ENCODE measurements at regions not wholly inside any gene's neighbourhood (a gene's known extent, or its start where the extent isn't known, plus 50 kb on each side); places are given as distances from the start of the nearest gene placed in this dataset.

DNA sequence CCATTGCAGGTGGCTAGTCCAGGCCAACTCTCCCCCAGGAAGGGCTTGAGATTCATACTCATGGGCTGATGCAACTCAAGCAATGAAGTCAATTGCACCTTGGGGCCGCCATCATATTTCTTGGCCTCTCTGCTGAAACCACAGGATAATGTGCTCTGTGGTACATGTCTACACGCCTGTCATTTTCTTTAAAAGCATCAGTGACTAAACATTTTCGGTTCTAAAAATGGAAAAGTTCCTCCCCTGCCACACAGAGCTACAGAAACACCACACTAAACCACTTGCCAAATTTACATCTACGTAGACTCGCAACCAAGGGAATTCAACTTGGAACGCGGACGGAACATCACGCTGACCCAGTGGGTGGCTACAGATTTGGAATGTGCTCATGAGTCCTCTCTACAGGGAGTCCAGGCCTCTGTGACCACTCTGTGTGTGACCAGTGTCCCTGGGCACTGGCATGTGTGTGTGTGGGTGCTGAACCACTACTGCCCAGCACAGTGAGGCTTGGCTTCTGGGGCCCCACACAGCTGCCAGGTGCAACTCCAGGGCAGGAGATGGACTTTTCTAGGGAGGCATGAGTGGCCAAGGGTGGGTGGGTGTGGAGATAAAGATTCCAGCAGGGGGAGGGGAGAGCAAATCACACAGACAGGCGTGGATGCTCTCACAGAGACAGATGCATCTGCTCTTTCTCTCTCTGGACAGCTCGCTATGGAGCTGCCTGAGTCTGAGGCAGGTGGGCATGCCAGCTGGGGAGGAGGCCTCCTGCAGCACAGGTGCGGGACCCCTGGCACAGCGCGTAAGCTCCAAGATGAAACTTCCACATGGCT is 261.9 kb downstream of the CTTN start:
- no peak overlapping the region for H3K4me3 ChIP-seq (replicated peaks in 1 of 2; ENCODE audit: low read depth in 1 of 2, low read length in 2 of 2)
- intact Hi-C loops (cut with micrococcal nuclease) = no loop called here
- H3K79me2 ChIP-seq (ENCODE audit: insufficient read depth, low read length) = no peaks in the 10 kb centered on the region
- H3K4me1 ChIP-seq (ENCODE audit: control insufficient read depth in 1 of 2, insufficient read depth in 2 of 2, low read length in 2 of 2) = no peaks in the 10 kb centered on the region
- RAD21 ChIA-PET (ENCODE audit: low non-redundant PET in 1 of 2, low total read pairs in 2 of 2, uncharacterized antibody in 2 of 2, unreplicated experiment in 2 of 2) = no interaction called here
- H4K20me1 ChIP-seq (ENCODE audit: insufficient read depth) = no peaks in the 10 kb centered on the region
- TF ChIP-seq ZFX (IDR thresholded peaks at IDR 0.05) (no peak), POLR2A (IDR thresholded peaks at IDR 0.05; ENCODE audit: borderline replicate concordance, extremely low read depth, insufficient read depth, insufficient read length) (no peak), SIN3A (IDR thresholded peaks at IDR 0.05; ENCODE audit: low read depth) (no peak), ELF1 (IDR thresholded peaks at IDR 0.05; ENCODE audit: borderline replicate concordance, low read depth) (no peak), SP1 (IDR thresholded peaks at IDR 0.05; ENCODE audit: low read depth) (no peak), EZH2 (IDR thresholded peaks at IDR 0.05) (no peak), JUND (IDR thresholded peaks at IDR 0.05) (no peak), CEBPB (IDR thresholded peaks at IDR 0.05; ENCODE audit: low read depth) (no peak), RAD21 (IDR thresholded peaks at IDR 0.05; ENCODE audit: low read depth) (no peak), YY1 (IDR thresholded peaks at IDR 0.05; ENCODE audit: extremely low read depth, insufficient replicate concordance, low read depth, low read length) (no peak)
- TF ChIP-seq, protein P1, sequence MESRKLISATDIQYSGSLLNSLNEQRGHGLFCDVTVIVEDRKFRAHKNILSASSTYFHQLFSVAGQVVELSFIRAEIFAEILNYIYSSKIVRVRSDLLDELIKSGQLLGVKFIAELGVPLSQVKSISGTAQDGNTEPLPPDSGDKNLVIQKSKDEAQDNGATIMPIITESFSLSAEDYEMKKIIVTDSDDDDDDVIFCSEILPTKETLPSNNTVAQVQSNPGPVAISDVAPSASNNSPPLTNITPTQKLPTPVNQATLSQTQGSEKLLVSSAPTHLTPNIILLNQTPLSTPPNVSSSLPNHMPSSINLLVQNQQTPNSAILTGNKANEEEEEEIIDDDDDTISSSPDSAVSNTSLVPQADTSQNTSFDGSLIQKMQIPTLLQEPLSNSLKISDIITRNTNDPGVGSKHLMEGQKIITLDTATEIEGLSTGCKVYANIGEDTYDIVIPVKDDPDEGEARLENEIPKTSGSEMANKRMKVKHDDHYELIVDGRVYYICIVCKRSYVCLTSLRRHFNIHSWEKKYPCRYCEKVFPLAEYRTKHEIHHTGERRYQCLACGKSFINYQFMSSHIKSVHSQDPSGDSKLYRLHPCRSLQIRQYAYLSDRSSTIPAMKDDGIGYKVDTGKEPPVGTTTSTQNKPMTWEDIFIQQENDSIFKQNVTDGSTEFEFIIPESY (IDR thresholded peaks at IDR 0.05; ENCODE audit: extremely low read depth, insufficient replicate concordance, low read length) = no peak
- TF ChIP-seq, protein P2, sequence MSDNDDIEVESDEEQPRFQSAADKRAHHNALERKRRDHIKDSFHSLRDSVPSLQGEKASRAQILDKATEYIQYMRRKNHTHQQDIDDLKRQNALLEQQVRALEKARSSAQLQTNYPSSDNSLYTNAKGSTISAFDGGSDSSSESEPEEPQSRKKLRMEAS (IDR thresholded peaks at IDR 0.05) = no peak
- TF ChIP-seq, protein P3, sequence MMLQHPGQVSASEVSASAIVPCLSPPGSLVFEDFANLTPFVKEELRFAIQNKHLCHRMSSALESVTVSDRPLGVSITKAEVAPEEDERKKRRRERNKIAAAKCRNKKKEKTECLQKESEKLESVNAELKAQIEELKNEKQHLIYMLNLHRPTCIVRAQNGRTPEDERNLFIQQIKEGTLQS (IDR thresholded peaks at IDR 0.05) = no peak
- H3K4me2 ChIP-seq (ENCODE audit: low read length) = no peak overlapping the region
- no peak overlapping the region for H3K9ac ChIP-seq (ENCODE audit: low read length)
- POLR2A ChIA-PET = no interaction called here
- H3K36me3 ChIP-seq (ENCODE audit: control insufficient read depth in 1 of 2, insufficient read depth in 2 of 2, low read length in 2 of 2) = no peaks in the 10 kb centered on the region
- DNase-seq (ENCODE audit: low read depth, low spot score) = no peak
- H3K9me3 ChIP-seq (ENCODE audit: control insufficient read depth in 1 of 2, insufficient read depth in 1 of 2, low read depth in 1 of 2, low read length in 2 of 2) = no peaks in the 10 kb centered on the region
- no peak overlapping the region for H2AFZ ChIP-seq (ENCODE audit: low read depth, low read length, poor library complexity, severe bottlenecking)
- no TSS peak for BruUV-seq (replicated peaks)
- CTCF ChIA-PET = no interaction called here
- no peaks in the 10 kb centered on the region for H3K9me2 ChIP-seq (ENCODE audit: insufficient read depth)
- no peak for ATAC-seq
- H3K27me3 ChIP-seq (ENCODE audit: insufficient read depth, low read length) = no peaks in the 10 kb centered on the region; the same call in 1 of the 2 replicates
- no peak overlapping the region for H3K27ac ChIP-seq (ENCODE audit: low read depth, low read length)
